Mesenchymal stem cell (in vitro differentiated cells and primary cell): ENCODE measurements at regions not wholly inside any gene's neighbourhood (a gene's known extent, or its start where the extent isn't known, plus 50 kb on each side); places are given as distances from the start of the nearest gene placed in this dataset.

Source experiments
- DNase-seq: peaks from one replicate; pipeline ENCODE4 v3.0.0-alpha.2; 2013
- H2AFZ ChIP-seq: one replicate; pipeline ENCODE4 v1.6.1; 2013; ENCODE audit warnings: low read depth, mild to moderate bottlenecking, control low read depth, inconsistent platforms, low read length, moderate library complexity
- H2AK5ac ChIP-seq: 2 replicates; pipeline ENCODE4 v1.6.1; 2013; ENCODE audit warnings: low read length, moderate library complexity, mild to moderate bottlenecking, inconsistent platforms; ENCODE audit not compliant: severe bottlenecking
- H2BK120ac ChIP-seq: one replicate; pipeline ENCODE4 v1.6.1; 2013; ENCODE audit warnings: low read depth, mild to moderate bottlenecking, inconsistent platforms, low read length, moderate library complexity
- H2BK12ac ChIP-seq, 2 experiments: one replicate each; pipeline ENCODE4 v1.6.1; 2013; ENCODE audit warnings: inconsistent platforms in 2 of 2, low read length in 2 of 2, mild to moderate bottlenecking in 2 of 2, moderate library complexity in 2 of 2, control low read depth in 1 of 2
- H2BK15ac ChIP-seq: one replicate; pipeline ENCODE4 v1.6.1; 2013; ENCODE audit warnings: mild to moderate bottlenecking, low read depth, inconsistent platforms; ENCODE audit not compliant: poor library complexity, severe bottlenecking
- H2BK5ac ChIP-seq: 2 replicates; pipeline ENCODE4 v1.6.1; 2013; ENCODE audit warnings: low read depth, mild to moderate bottlenecking, low read length, control low read depth, inconsistent platforms; ENCODE audit not compliant: poor library complexity, severe bottlenecking
- H3K14ac ChIP-seq, 2 experiments: one replicate each; pipeline ENCODE4 v1.6.1; 2013; ENCODE audit warnings: inconsistent platforms in 2 of 2, low read length in 2 of 2, control low read depth in 1 of 2, mild to moderate bottlenecking in 1 of 2, moderate library complexity in 1 of 2
- H3K18ac ChIP-seq, 2 experiments: one replicate each; pipeline ENCODE4 v1.6.1; 2013; ENCODE audit warnings: inconsistent platforms in 2 of 2, low read length in 2 of 2, control low read depth in 1 of 2, low read depth in 1 of 2, mild to moderate bottlenecking in 1 of 2
- H3K23ac ChIP-seq, 2 experiments: one replicate each; pipeline ENCODE4 v1.6.1; 2013; ENCODE audit warnings: inconsistent platforms in 2 of 2, low read length in 2 of 2, mild to moderate bottlenecking in 2 of 2, moderate library complexity in 2 of 2, control low read depth in 1 of 2
- H3K27ac ChIP-seq: 2 replicates; pipeline ENCODE4 v1.5.1; 2013; ENCODE audit warnings: mild to moderate bottlenecking, moderate library complexity, low read length, control low read depth, inconsistent platforms; ENCODE audit not compliant: poor library complexity, severe bottlenecking
- H3K27me3 ChIP-seq, 2 experiments: 2 replicates each; pipeline versions ENCODE4 v1.6.1 to v1.7.0; 2013; ENCODE audit warnings: low read length in 2 of 2, mild to moderate bottlenecking in 2 of 2, moderate library complexity in 2 of 2, control low read depth in 1 of 2, inconsistent platforms in 1 of 2; ENCODE audit not compliant: control insufficient read depth in 1 of 2, insufficient read depth in 1 of 2
- H3K36me3 ChIP-seq, 2 experiments: 2 replicates each; pipeline versions ENCODE4 v1.6.1 to v1.7.0; 2013; ENCODE audit warnings: low read length in 2 of 2, control low read depth in 1 of 2, inconsistent platforms in 1 of 2, low read depth in 1 of 2, mild to moderate bottlenecking in 1 of 2; ENCODE audit not compliant: insufficient read depth in 2 of 2, control insufficient read depth in 1 of 2
- H3K4ac ChIP-seq, 2 experiments: one replicate each; pipeline ENCODE4 v1.6.1; 2013; ENCODE audit warnings: inconsistent platforms in 2 of 2, low read length in 2 of 2, mild to moderate bottlenecking in 2 of 2, moderate library complexity in 2 of 2, control low read depth in 1 of 2, low read depth in 1 of 2
- H3K4me1 ChIP-seq: 2 replicates; pipeline ENCODE4 v1.6.1; 2013; ENCODE audit warnings: low read depth, low read length, control low read depth; ENCODE audit not compliant: control insufficient read depth, insufficient read depth
- H3K4me2 ChIP-seq: 2 replicates; pipeline ENCODE4 v1.6.1; 2013; ENCODE audit warnings: low read length, mild to moderate bottlenecking, inconsistent platforms; ENCODE audit not compliant: poor library complexity, severe bottlenecking
- H3K4me3 ChIP-seq, 2 experiments: 2 replicates each; pipeline versions ENCODE4 v1.5.1 to v1.7.0; 2013; ENCODE audit warnings: low read length in 2 of 2, mild to moderate bottlenecking in 2 of 2, control low read depth in 1 of 2, low read depth in 1 of 2; ENCODE audit not compliant: insufficient read depth in 1 of 2
- H3K79me1 ChIP-seq: replicated peaks from 2 replicates; pipeline ENCODE4 v1.6.1; 2013; ENCODE audit warnings: mild to moderate bottlenecking, control low read depth, low read length, inconsistent platforms; ENCODE audit not compliant: poor library complexity, severe bottlenecking
- H3K9ac ChIP-seq: 2 replicates; pipeline ENCODE4 v1.7.0; 2013; ENCODE audit warnings: mild to moderate bottlenecking, low read length, moderate library complexity
- H3K9me3 ChIP-seq: 2 replicates; pipeline ENCODE4 v1.7.0; 2013; ENCODE audit warnings: mild to moderate bottlenecking, low read length; ENCODE audit not compliant: control insufficient read depth
- H4K8ac ChIP-seq: one replicate; pipeline ENCODE4 v1.6.1; 2013; ENCODE audit warnings: inconsistent platforms, mild to moderate bottlenecking, low read length, moderate library complexity
- H4K91ac ChIP-seq: one replicate; pipeline ENCODE4 v1.6.1; 2013; ENCODE audit warnings: mild to moderate bottlenecking, low read length, inconsistent platforms
- WGBS: methylation state at CpG from one replicate; pipeline ENCODE4 v1.1.7; 2013; ENCODE audit warnings: mixed read lengths; 5-methylcytosine and 5-hydroxymethylcytosine counted together

GRCh38 chr1:178025613-178026356, 55.9 kb upstream of the SEC16B start:
- Histone ChIP-seq H3K4me1 (peaks cover 7% of the 10 kb centered on the region), H3K9ac (no peak overlapping the region), H4K91ac (no peak overlapping the region), H3K4me3 (no peak overlapping the region), H3K27me3 (no peaks in the 10 kb centered on the region), H3K36me3 (peaks cover 0 to 48% of the 10 kb centered on the region in 2 experiments), H3K4ac (no peak overlapping the region), H2BK5ac (no peak overlapping the region), H3K14ac (no peak overlapping the region), H2AK5ac (no peak overlapping the region), H3K4me2 (no peak overlapping the region), H3K23ac (no peak overlapping the region), H4K8ac (no peak overlapping the region), H3K18ac (no peak overlapping the region), H2BK12ac (no peak overlapping the region), H2AFZ (no peak overlapping the region), H3K79me1 (no peaks in the 10 kb centered on the region), H3K9me3 (no peaks in the 10 kb centered on the region), H2BK120ac (no peak overlapping the region), H3K27ac (no peak overlapping the region), H2BK15ac (no peak overlapping the region)
- no peak for DNase-seq
- WGBS = 88% methylated on average over 9 of the region's 9 CpGs

- H3K9ac ChIP-seq = no peak overlapping the region
- no peak overlapping the region for H3K4ac ChIP-seq
- H2AFZ ChIP-seq = no peak overlapping the region
- no peak overlapping the region for H4K91ac ChIP-seq
- H2AK5ac ChIP-seq = peak overlapping the region; percentile 60
- H4K8ac ChIP-seq = no peak overlapping the region
- H3K36me3 ChIP-seq = peaks cover 0 to 43% of the 10 kb centered on the region in 2 experiments
- H3K14ac ChIP-seq = no peak overlapping the region
- H3K18ac ChIP-seq = no peak overlapping the region
- H2BK5ac ChIP-seq = no peak overlapping the region
- H3K9me3 ChIP-seq = no peaks in the 10 kb centered on the region
- no peaks in the 10 kb centered on the region for H3K79me1 ChIP-seq
- no peak overlapping the region for H3K27ac ChIP-seq
- H2BK15ac ChIP-seq = no peak overlapping the region
- H3K4me3 ChIP-seq = no peak overlapping the region
- no peak overlapping the region for H2BK12ac ChIP-seq
- DNase-seq = no peak
- no peak overlapping the region for H3K4me2 ChIP-seq
- WGBS = 78% methylated on average over 7 of the region's 7 CpGs
- H3K23ac ChIP-seq = no peak overlapping the region
- no peaks in the 10 kb centered on the region for H3K27me3 ChIP-seq
- no peak overlapping the region for H2BK120ac ChIP-seq
- H3K4me1 ChIP-seq = peaks cover 3% of the 10 kb centered on the region
Measured at GRCh38 chr1:178028841-178029481, 59.1 kb upstream of the SEC16B start.

GRCh38 chr1:178030467-178030866, 60.6 kb upstream of the SEC16B start:
- Histone ChIP-seq H3K79me1 (no peaks in the 10 kb centered on the region), H3K9ac (no peak overlapping the region), H2AFZ (no peak overlapping the region), H2BK5ac (no peak overlapping the region), H3K27ac (no peak overlapping the region), H3K4me1 (peaks cover 3% of the 10 kb centered on the region), H4K91ac (no peak overlapping the region), H3K14ac (no peak overlapping the region), H3K4me2 (no peak overlapping the region), H3K4me3 (no peak overlapping the region), H2AK5ac (no peak overlapping the region), H2BK15ac (no peak overlapping the region), H3K27me3 (no peaks in the 10 kb centered on the region), H3K36me3 (peaks cover 0 to 34% of the 10 kb centered on the region in 2 experiments), H3K18ac (no peak overlapping the region), H3K4ac (no peak overlapping the region), H3K9me3 (no peaks in the 10 kb centered on the region), H2BK120ac (no peak overlapping the region), H2BK12ac (no peak overlapping the region), H4K8ac (no peak overlapping the region), H3K23ac (no peak overlapping the region)
- no peak for DNase-seq
- WGBS = 90% methylated on average over 3 of the region's 3 CpGs

GRCh38 chr1:178031856-178032320, 62.0 kb upstream of the RASAL2 start:
- peaks cover 0 to 29% of the 10 kb centered on the region in 2 experiments for H3K36me3 ChIP-seq
- H3K4me3 ChIP-seq = no peak overlapping the region
- peak overlapping the region; percentile 29 for H3K9ac ChIP-seq
- no peak overlapping the region for H2BK120ac ChIP-seq
- no peaks in the 10 kb centered on the region for H3K4me1 ChIP-seq
- H3K4ac ChIP-seq = no peak overlapping the region
- H3K27me3 ChIP-seq = no peaks in the 10 kb centered on the region
- H3K18ac ChIP-seq = no peak overlapping the region
- no peak overlapping the region for H2AFZ ChIP-seq
- H2BK5ac ChIP-seq = no peak overlapping the region
- H2BK15ac ChIP-seq = no peak overlapping the region
- H3K23ac ChIP-seq = no peak overlapping the region
- DNase-seq = peak; percentile 86
- H4K8ac ChIP-seq = no peak overlapping the region
- H3K9me3 ChIP-seq = no peaks in the 10 kb centered on the region
- no peak overlapping the region for H2AK5ac ChIP-seq
- H3K14ac ChIP-seq = no peak overlapping the region
- H3K4me2 ChIP-seq = no peak overlapping the region
- no peak overlapping the region for H2BK12ac ChIP-seq
- H4K91ac ChIP-seq = no peak overlapping the region
- H3K79me1 ChIP-seq = no peaks in the 10 kb centered on the region
- no peak overlapping the region for H3K27ac ChIP-seq
